ENCODE measurements at regions not wholly inside any gene's neighbourhood (a gene's known extent, or its start where the extent isn't known, plus 50 kb on each side); places are given as distances from the start of the nearest gene placed in this dataset.

GRCh38 chr3:106215047-106215446 is 346.2 kb upstream of the CBLB start:
- POLR2A ChIA-PET, result no interaction called here
- no peak for TF ChIP-seq CTCF (IDR thresholded peaks at IDR 0.05; ENCODE audit: insufficient read depth, low read depth, low read length)
- CTCF ChIA-PET, result no interaction called here
- DNase-seq (ENCODE audit: low read depth), result no peak
- H3K27me3 ChIP-seq (ENCODE audit: control insufficient read depth, insufficient read depth, low read length), result no peaks in the 10 kb centered on the region
- H3K36me3 ChIP-seq (ENCODE audit: control insufficient read depth, insufficient read depth, low read length), result no peaks in the 10 kb centered on the region
- H3K4me3 ChIP-seq (ENCODE audit: low read depth, low read length), result no peak overlapping the region

- Histone ChIP-seq H3K27me3 (ENCODE audit: control insufficient read depth, insufficient read depth, low read length) (no peaks in the 10 kb centered on the region), H3K36me3 (ENCODE audit: control insufficient read depth, insufficient read depth, low read length) (no peaks in the 10 kb centered on the region), H3K4me3 (ENCODE audit: low read depth, low read length) (no peak overlapping the region)
- DNase-seq (ENCODE audit: low read depth), result no peak
- ChIA-PET POLR2A (no interaction called here), CTCF (no interaction called here)
- no peak for TF ChIP-seq CTCF (IDR thresholded peaks at IDR 0.05; ENCODE audit: insufficient read depth, low read depth, low read length)
Observed at GRCh38 chr3:106217745-106218144, 348.9 kb upstream of the CBLB start.

GRCh38 chr3:106227068-106227467 is 358.3 kb upstream of the CBLB start:
- TF ChIP-seq CTCF (IDR thresholded peaks at IDR 0.05; ENCODE audit: insufficient read depth, low read depth, low read length), result no peak
- H3K36me3 ChIP-seq (ENCODE audit: control insufficient read depth, insufficient read depth, low read length), result no peaks in the 10 kb centered on the region
- no peak for DNase-seq (ENCODE audit: low read depth)
- POLR2A ChIA-PET, result no interaction called here
- no peak overlapping the region for H3K4me3 ChIP-seq (ENCODE audit: low read depth, low read length)
- H3K27me3 ChIP-seq (ENCODE audit: control insufficient read depth, insufficient read depth, low read length), result no peaks in the 10 kb centered on the region
- CTCF ChIA-PET, result no interaction called here

GRCh38 chr3:106228271-106228670 is 359.5 kb upstream of the CBLB start:
- CTCF ChIA-PET, result interaction anchor here (0.7 kb wide), 1 partner anchor 359 kb away, joined by 3 read pairs; no protein-coding TSS in a partner anchor
- Histone ChIP-seq H3K4me3 (ENCODE audit: low read depth, low read length) (no peak overlapping the region), H3K27me3 (ENCODE audit: control insufficient read depth, insufficient read depth, low read length) (no peaks in the 10 kb centered on the region), H3K36me3 (ENCODE audit: control insufficient read depth, insufficient read depth, low read length) (no peaks in the 10 kb centered on the region)
- POLR2A ChIA-PET, result no interaction called here
- TF ChIP-seq CTCF (IDR thresholded peaks at IDR 0.05; ENCODE audit: insufficient read depth, low read depth, low read length), result no peak
- no peak for DNase-seq (ENCODE audit: low read depth)

- Histone ChIP-seq H3K27me3 (ENCODE audit: control insufficient read depth, insufficient read depth, low read length) (no peaks in the 10 kb centered on the region), H3K4me3 (ENCODE audit: low read depth, low read length) (no peak overlapping the region), H3K36me3 (ENCODE audit: control insufficient read depth, insufficient read depth, low read length) (no peaks in the 10 kb centered on the region)
- ChIA-PET CTCF (no interaction called here), POLR2A (no interaction called here)
- DNase-seq (ENCODE audit: low read depth), result no peak
- TF ChIP-seq CTCF (IDR thresholded peaks at IDR 0.05; ENCODE audit: insufficient read depth, low read depth, low read length), result no peak
Observed at GRCh38 chr3:106229495-106230278, 360.9 kb upstream of the CBLB start.
